Fibroblast of villous mesenchyme (primary cell): ENCODE measurements at regions not wholly inside any gene's neighbourhood (a gene's known extent, or its start where the extent isn't known, plus 50 kb on each side); places are given as distances from the start of the nearest gene placed in this dataset.

Experiments
- DNase-seq: peaks from one replicate; pipeline ENCODE4 v3.0.0-alpha.2; 2010; ENCODE audit warnings: low read depth
- H3K4me3 ChIP-seq: 2 replicates; pipeline ENCODE4 v1.5.1; 2011; ENCODE audit warnings: low read depth, mild to moderate bottlenecking, low read length
- CTCF ChIP-seq: IDR thresholded peaks from 2 replicates; pipeline ENCODE4 v1.5.1; 2012; ENCODE audit warnings: low read depth, mild to moderate bottlenecking, low read length; ENCODE audit not compliant: insufficient read depth

- no peak for DNase-seq
- no peak for TF ChIP-seq CTCF
- no peak overlapping the region for H3K4me3 ChIP-seq
Measured at GRCh38 chr20:54716174-54716747, 240.9 kb downstream of the DOK5 start.

GRCh38 chr20:54714817-54715216 is 239.4 kb downstream of the DOK5 start:
- no peak overlapping the region for H3K4me3 ChIP-seq
- no peak for DNase-seq
- no peak for TF ChIP-seq CTCF

- no peak for TF ChIP-seq CTCF
- DNase-seq, result no peak
- H3K4me3 ChIP-seq, result no peak overlapping the region
Measured at GRCh38 chr20:54713727-54714126, 238.3 kb downstream of the DOK5 start.

- TF ChIP-seq CTCF, result no peak
- no peak for DNase-seq
- no peak overlapping the region for H3K4me3 ChIP-seq
Measured at GRCh38 chr20:54711071-54711470, 235.7 kb downstream of the DOK5 start.

- no peak for TF ChIP-seq CTCF
- no peak for DNase-seq
- H3K4me3 ChIP-seq, result no peak overlapping the region
Measured at GRCh38 chr20:54710341-54710740, 234.9 kb downstream of the DOK5 start.

GRCh38 chr20:54708229-54708628 is 232.8 kb downstream of the DOK5 start:
- no peak overlapping the region for H3K4me3 ChIP-seq
- no peak for TF ChIP-seq CTCF
- no peak for DNase-seq

GRCh38 chr20:54707801-54708200 is 232.4 kb downstream of the DOK5 start:
- no peak for DNase-seq
- H3K4me3 ChIP-seq, result no peak overlapping the region
- no peak for TF ChIP-seq CTCF
